GM18861 (cell line): ENCODE measurements at regions not wholly inside any gene's neighbourhood (a gene's known extent, or its start where the extent isn't known, plus 50 kb on each side); places are given as distances from the start of the nearest gene placed in this dataset.

Experiments used
- ATAC-seq: cut with Tn5 transposase; IDR thresholded peaks from one replicate; pipeline ENCODE4 v1.9.1; 2021; ENCODE audit not compliant: unreplicated experiment

GRCh38 chr11:39304586-39304985 is 2154.9 kb downstream of the LRRC4C start:
- ATAC-seq: no peak

- no peak for ATAC-seq
These were observed 2164.8 kb downstream of the LRRC4C start for GRCh38 chr11:39294648-39295047.

GRCh38 chr11:39288011-39288410 is 2171.4 kb downstream of the LRRC4C start:
- ATAC-seq: no peak

- ATAC-seq: no peak
These were observed 2191.2 kb downstream of the LRRC4C start for GRCh38 chr11:39268176-39268690.

GRCh38 chr11:39255648-39256047 is 2203.8 kb downstream of the LRRC4C start:
- ATAC-seq: no peak

GRCh38 chr11:39249566-39250365 is 2209.7 kb downstream of the LRRC4C start:
- ATAC-seq: no peak

- ATAC-seq: no peak
These were observed 2211.8 kb downstream of the LRRC4C start for GRCh38 chr11:39247570-39248137.

- ATAC-seq: no peak
These were observed 2219.9 kb downstream of the LRRC4C start for GRCh38 chr11:39239553-39239952.

- ATAC-seq: no peak
These were observed 2222.5 kb downstream of the LRRC4C start for GRCh38 chr11:39236916-39237315.

GRCh38 chr11:39221550-39222138 is 2237.8 kb downstream of the LRRC4C start:
- no peak for ATAC-seq

- no peak for ATAC-seq
These were observed 2238.8 kb downstream of the LRRC4C start for GRCh38 chr11:39220501-39221230.

GRCh38 chr11:39220069-39220468 is 2239.4 kb downstream of the LRRC4C start:
- no peak for ATAC-seq

- ATAC-seq: no peak
These were observed 2249.5 kb downstream of the LRRC4C start for GRCh38 chr11:39209981-39210380.

- ATAC-seq: no peak
These were observed 2254.0 kb downstream of the LRRC4C start for GRCh38 chr11:39205236-39205995.

- ATAC-seq: no peak
These were observed 2266.8 kb downstream of the LRRC4C start for GRCh38 chr11:39192671-39193070.

- no peak for ATAC-seq
These were observed 2268.7 kb downstream of the LRRC4C start for GRCh38 chr11:39190751-39191150.

- no peak for ATAC-seq
These were observed 2281.8 kb downstream of the LRRC4C start for GRCh38 chr11:39177678-39178077.

GRCh38 chr11:39174965-39175364 is 2284.5 kb downstream of the LRRC4C start:
- ATAC-seq: no peak

- no peak for ATAC-seq
These were observed 2285.3 kb downstream of the LRRC4C start for GRCh38 chr11:39174196-39174595.

- no peak for ATAC-seq
These were observed 2294.4 kb downstream of the LRRC4C start for GRCh38 chr11:39165021-39165420.

GRCh38 chr11:39149214-39149613 is 2310.2 kb downstream of the LRRC4C start:
- ATAC-seq: no peak
